ENCODE measurements at regions not wholly inside any gene's neighbourhood (a gene's known extent, or its start where the extent isn't known, plus 50 kb on each side); places are given as distances from the start of the nearest gene placed in this dataset.

- TF ChIP-seq POLR2A (IDR thresholded peaks at IDR 0.05) (no peak), CTCF (IDR thresholded peaks at IDR 0.05) (no peak)
Observed at GRCh38 chr2:154557906-154558305, 140.6 kb upstream of the KCNJ3 start.
